IMR-90 (cell line): ENCODE measurements at regions not wholly inside any gene's neighbourhood (a gene's known extent, or its start where the extent isn't known, plus 50 kb on each side); places are given as distances from the start of the nearest gene placed in this dataset.

Experiments
- ATAC-seq: fragments of 200-7000 bp; cut with Tn5 transposase; 2 replicates; pipeline ENCODE4 v1.9.1; 2020; ENCODE audit warnings: low read depth, mild to moderate bottlenecking, moderate library complexity
- BruUV-seq: library from RNA; stranded (reverse); fragments of 400-500 nt; replicated peaks from 2 replicates; lab custom pipeline; 2021; lab: Mats Ljungman, UMichigan
- CTCF ChIA-PET: fragments of 300-600 bp; formaldehyde crosslinking; extraction: SDS; loops from one replicate; lab custom pipeline; 2021; ENCODE audit warnings: antibody characterized with exemption; lab: Yijun Ruan, JAX
- POLR2A ChIA-PET: fragments of 300-600 bp; sonication (Branson Sonifier 250); formaldehyde crosslinking; loops from one replicate; lab custom pipeline; 2022; ENCODE audit warnings: antibody characterized with exemption; ENCODE audit not compliant: unreplicated experiment; lab: Charles Lee
- DNase-seq: peaks from one replicate; pipeline ENCODE4 v3.0.0; 2013
- H2AFZ ChIP-seq: replicated peaks from 2 replicates; pipeline ENCODE3; 2013; ENCODE audit warnings: low read length, mild to moderate bottlenecking; ENCODE audit not compliant: poor library complexity
- H2AK5ac ChIP-seq: 2 replicates; pipeline ENCODE4 v1.6.1; 2013; ENCODE audit warnings: low read depth, low read length, inconsistent platforms
- H2AK9ac ChIP-seq: replicated peaks from 2 replicates; pipeline ENCODE3; 2013; ENCODE audit warnings: mild to moderate bottlenecking, low read depth, low read length, moderate library complexity; ENCODE audit not compliant: poor library complexity
- H2BK120ac ChIP-seq: 2 replicates; pipeline ENCODE4 v1.6.1; 2013; ENCODE audit warnings: low read depth, low read length, inconsistent platforms
- H2BK15ac ChIP-seq: 3 replicates; pipeline ENCODE4 v1.6.1; 2013; ENCODE audit warnings: low read depth, low read length, inconsistent platforms
- H2BK20ac ChIP-seq: 2 replicates; pipeline ENCODE4 v1.6.1; 2013; ENCODE audit warnings: low read depth, mild to moderate bottlenecking, inconsistent platforms, low read length, moderate library complexity
- H2BK5ac ChIP-seq: 2 replicates; pipeline ENCODE4 v1.6.1; 2013; ENCODE audit warnings: mild to moderate bottlenecking, low read depth, low read length, inconsistent platforms; ENCODE audit not compliant: poor library complexity, severe bottlenecking
- H3K14ac ChIP-seq: replicated peaks from 2 replicates; pipeline ENCODE4 v1.6.1; 2013; ENCODE audit warnings: low read depth, low read length, inconsistent platforms
- H3K18ac ChIP-seq: 2 replicates; pipeline ENCODE4 v1.6.1; 2013; ENCODE audit warnings: low read depth, low read length, control low read depth
- H3K23ac ChIP-seq: 2 replicates; pipeline ENCODE4 v1.6.1; 2013; ENCODE audit warnings: low read depth, low read length, inconsistent platforms
- H3K27ac ChIP-seq: 2 replicates; pipeline ENCODE4 v1.5.1; 2013; ENCODE audit warnings: mild to moderate bottlenecking, control low read depth, low read length; ENCODE audit not compliant: insufficient read depth
- H3K27me3 ChIP-seq: 2 replicates; pipeline ENCODE4 v1.6.1; 2013; ENCODE audit warnings: low read length; ENCODE audit not compliant: control insufficient read depth, insufficient read depth
- H3K36me3 ChIP-seq: 2 replicates; pipeline ENCODE4 v1.6.1; 2013; ENCODE audit warnings: low read length, mixed read lengths; ENCODE audit not compliant: control insufficient read depth, insufficient read depth
- H3K4ac ChIP-seq: 2 replicates; pipeline ENCODE4 v1.6.1; 2013; ENCODE audit warnings: low read depth, low read length, inconsistent platforms
- H3K4me1 ChIP-seq: 2 replicates; pipeline ENCODE4 v1.6.1; 2013; ENCODE audit warnings: low read length, mixed read lengths; ENCODE audit not compliant: control insufficient read depth, insufficient read depth
- H3K4me2 ChIP-seq: 2 replicates; pipeline ENCODE4 v1.6.1; 2013; ENCODE audit warnings: low read depth, mild to moderate bottlenecking, control low read depth, low read length, moderate library complexity
- H3K4me3 ChIP-seq: 2 replicates; pipeline ENCODE4 v1.5.1; 2013; ENCODE audit warnings: low read depth, mild to moderate bottlenecking, control low read depth, low read length, moderate library complexity; ENCODE audit not compliant: insufficient read depth
- H3K56ac ChIP-seq: 2 replicates; pipeline ENCODE4 v1.6.1; 2013; ENCODE audit warnings: low read length, inconsistent platforms; ENCODE audit not compliant: insufficient read depth; ENCODE audit errors: extremely low read depth
- H3K79me1 ChIP-seq, 2 experiments: 2 replicates each; pipeline ENCODE4 v1.6.1; 2013; ENCODE audit warnings: low read length in 2 of 2, inconsistent platforms in 1 of 2, low read depth in 1 of 2
- H3K9ac ChIP-seq: 2 replicates; pipeline ENCODE4 v1.6.1; 2013; ENCODE audit warnings: low read depth, low read length, control low read depth
- H3K9me1 ChIP-seq: 2 replicates; pipeline ENCODE4 v1.6.1; 2013; ENCODE audit warnings: low read length, inconsistent platforms; ENCODE audit not compliant: insufficient read depth
- H3K9me3 ChIP-seq: 2 replicates; pipeline ENCODE4 v1.6.1; 2013; ENCODE audit warnings: low read length; ENCODE audit not compliant: control insufficient read depth, insufficient read depth
- H4K20me1 ChIP-seq: 2 replicates; pipeline ENCODE4 v1.6.1; 2013; ENCODE audit warnings: low read length, inconsistent platforms; ENCODE audit not compliant: insufficient read depth
- H4K5ac ChIP-seq: 2 replicates; pipeline ENCODE4 v1.6.1; 2013; ENCODE audit warnings: mild to moderate bottlenecking, low read depth, low read length, control low read depth
- H4K8ac ChIP-seq, 2 experiments: 2 replicates each; pipeline ENCODE4 v1.6.1; 2013; ENCODE audit warnings: low read depth in 2 of 2, low read length in 2 of 2, control low read depth in 1 of 2, inconsistent platforms in 1 of 2
- H4K91ac ChIP-seq: 2 replicates; pipeline ENCODE4 v1.6.1; 2013; ENCODE audit warnings: low read depth, low read length, inconsistent platforms; ENCODE audit not compliant: insufficient read depth
- BHLHE40 ChIP-seq: fragments of 150-350 bp; IDR thresholded peaks from 2 replicates; pipeline ENCODE4 v1.6.1; 2016; ENCODE audit warnings: mild to moderate bottlenecking, low read depth, low read length
- CEBPB ChIP-seq: IDR thresholded peaks from 2 replicates; pipeline ENCODE4 v1.6.1; 2012; ENCODE audit warnings: low read depth, low read length, improper control_type of control experiment
- CHD1 ChIP-seq: IDR thresholded peaks from 2 replicates; pipeline ENCODE4 v1.6.1; 2012; ENCODE audit warnings: low read depth, low read length, improper control_type of control experiment
- FOS ChIP-seq: fragments of 150-350 bp; IDR thresholded peaks from 2 replicates; pipeline ENCODE4 v1.6.1; 2016; ENCODE audit warnings: low read depth, low read length
- MAFK ChIP-seq: IDR thresholded peaks from 2 replicates; pipeline ENCODE4 v1.6.1; 2012; ENCODE audit warnings: low read depth, low read length, improper control_type of control experiment
- MAZ ChIP-seq: IDR thresholded peaks from 2 replicates; pipeline ENCODE4 v1.6.1; 2012; ENCODE audit warnings: low read depth, mild to moderate bottlenecking, low read length, improper control_type of control experiment, moderate library complexity, borderline replicate concordance
- MXI1 ChIP-seq: IDR thresholded peaks from 2 replicates; pipeline ENCODE4 v1.6.1; 2012; ENCODE audit warnings: low read depth, mild to moderate bottlenecking, low read length, moderate library complexity, borderline replicate concordance
- NFE2L2 ChIP-seq: fragments of 150-350 bp; IDR thresholded peaks from 2 replicates; pipeline ENCODE4 v1.6.1; 2016; ENCODE audit warnings: low read depth, mild to moderate bottlenecking, low read length
- RAD21 ChIP-seq: IDR thresholded peaks from 2 replicates; pipeline ENCODE4 v1.6.1; 2012; ENCODE audit warnings: low read length, improper control_type of control experiment
- RCOR1 ChIP-seq: IDR thresholded peaks from 2 replicates; pipeline ENCODE4 v1.6.1; 2012; ENCODE audit warnings: mild to moderate bottlenecking, low read length, improper control_type of control experiment; ENCODE audit not compliant: insufficient replicate concordance
- RFX5 ChIP-seq: IDR thresholded peaks from 2 replicates; pipeline ENCODE4 v1.8.0; 2012; ENCODE audit warnings: low read depth, mild to moderate bottlenecking, low read length, moderate library complexity
- SMC3 ChIP-seq: fragments of 150-350 bp; IDR thresholded peaks from 2 replicates; pipeline ENCODE4 v1.6.1; 2016; ENCODE audit warnings: low read depth, mild to moderate bottlenecking, antibody characterized with exemption, low read length, moderate library complexity
- WGBS, 2 experiments: methylation state at CpG; one replicate each; pipeline versions ENCODE4 v1.1.5 to v1.1.7; 2013; ENCODE audit warnings: missing lambda C conversion rate in 2 of 2; ENCODE audit not compliant: insufficient read length in 1 of 2; ENCODE audit errors: extremely low coverage in 2 of 2; 5-methylcytosine and 5-hydroxymethylcytosine counted together
- dilution Hi-C: fragments of 300-500 bp; cut with HindIII; formaldehyde crosslinking; loops from one replicate; pipeline ENCODE4 v1.14.3; 2018; ENCODE audit warnings: low sequenced_read_pairs; ENCODE audit not compliant: unreplicated experiment
- in situ Hi-C: fragments of 300-500 bp; cut with MboI; formaldehyde crosslinking; loops from 3 replicates; pipeline ENCODE4 v1.14.3; 2019; ENCODE audit warnings: low sequenced_read_pairs, inconsistent platforms, mixed read lengths
- intact Hi-C: fragments of 100-400 bp; cut with micrococcal nuclease; formaldehyde crosslinking; loops from 2 replicates; pipeline ENCODE4 v1.10.0; 2022
- TF ChIP-seq, protein P1 (sequence below): conservative IDR thresholded peaks from 2 replicates; pipeline ENCODE4 v1.5.1; 2012; ENCODE audit warnings: mild to moderate bottlenecking, low read depth, low read length, improper control_type of control experiment
- TF ChIP-seq, protein P2 (sequence below): fragments of 150-350 bp; IDR thresholded peaks from 2 replicates; pipeline ENCODE4 v1.6.1; 2017; ENCODE audit warnings: mild to moderate bottlenecking, antibody characterized with exemption, low read length, low read depth
- TF ChIP-seq, protein P3 (sequence below): fragments of 150-350 bp; IDR thresholded peaks from 2 replicates; pipeline ENCODE4 v1.6.1; 2016; ENCODE audit warnings: low read depth, mild to moderate bottlenecking, low read length, moderate library complexity, borderline replicate concordance

DNA sequence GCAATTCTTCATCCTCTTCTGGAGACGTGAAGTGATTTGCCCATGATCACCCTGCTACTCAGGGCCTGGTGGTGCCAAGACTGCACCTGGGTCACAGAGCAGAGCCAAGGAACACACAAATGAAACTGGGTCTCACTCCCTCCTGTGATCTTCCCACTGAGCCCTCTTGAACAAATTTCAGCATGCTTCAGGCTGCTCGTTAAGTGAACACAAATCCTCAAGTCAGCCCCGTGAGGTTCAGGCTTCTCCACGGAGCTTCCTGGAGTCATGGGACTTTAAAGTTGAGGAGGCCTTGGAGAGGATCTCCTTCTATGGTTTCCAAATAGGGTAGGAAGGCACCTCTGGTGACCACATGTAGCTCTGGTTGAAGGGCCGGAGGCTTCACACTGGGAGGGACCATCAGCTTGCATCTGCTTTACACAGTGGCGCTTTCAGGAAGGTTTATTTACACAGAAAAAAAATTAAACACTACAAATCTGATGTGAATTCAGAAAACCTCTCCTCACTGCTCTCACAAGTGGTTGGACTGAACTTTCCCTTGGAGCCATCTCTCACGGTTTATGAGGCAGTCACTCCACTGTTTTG is 255.4 kb downstream of the LOXHD1 start:
- BruUV-seq, result no TSS peak
- POLR2A ChIA-PET, result no interaction called here
- Histone ChIP-seq H4K5ac (no peak overlapping the region), H2AFZ (no peak overlapping the region), H3K27ac (no peak overlapping the region), H3K14ac (no peak overlapping the region), H2AK9ac (no peak overlapping the region), H3K4ac (no peak overlapping the region), H3K9me3 (no peaks in the 10 kb centered on the region), H3K27me3 (no peaks in the 10 kb centered on the region; the same call in 1 of the 2 replicates), H4K91ac (no peak overlapping the region), H3K4me3 (no peak overlapping the region), H3K4me1 (no peaks in the 10 kb centered on the region), H2AK5ac (no peak overlapping the region), H3K9me1 (0 out of 2 replicates have a peak, but pooled peaks cover 3% of the 10 kb centered on the region), H2BK120ac (no peak overlapping the region), H3K9ac (no peak overlapping the region), H2BK15ac (no peak overlapping the region), H3K56ac (no peak overlapping the region), H3K18ac (no peak overlapping the region), H3K4me2 (no peak overlapping the region), H3K79me1 (no peaks in the 10 kb centered on the region), H2BK20ac (no peak overlapping the region), H3K23ac (no peak overlapping the region), H2BK5ac (no peak overlapping the region), H4K20me1 (no peaks in the 10 kb centered on the region), H4K8ac (no peak overlapping the region), H3K36me3 (no peaks in the 10 kb centered on the region)
- no peak for TF ChIP-seq CHD1
- TF ChIP-seq RCOR1, result no peak
- TF ChIP-seq MAZ, result no peak
- TF ChIP-seq BHLHE40, result no peak
- no peak for TF ChIP-seq MXI1
- no peak for TF ChIP-seq NFE2L2
- TF ChIP-seq, protein P1, sequence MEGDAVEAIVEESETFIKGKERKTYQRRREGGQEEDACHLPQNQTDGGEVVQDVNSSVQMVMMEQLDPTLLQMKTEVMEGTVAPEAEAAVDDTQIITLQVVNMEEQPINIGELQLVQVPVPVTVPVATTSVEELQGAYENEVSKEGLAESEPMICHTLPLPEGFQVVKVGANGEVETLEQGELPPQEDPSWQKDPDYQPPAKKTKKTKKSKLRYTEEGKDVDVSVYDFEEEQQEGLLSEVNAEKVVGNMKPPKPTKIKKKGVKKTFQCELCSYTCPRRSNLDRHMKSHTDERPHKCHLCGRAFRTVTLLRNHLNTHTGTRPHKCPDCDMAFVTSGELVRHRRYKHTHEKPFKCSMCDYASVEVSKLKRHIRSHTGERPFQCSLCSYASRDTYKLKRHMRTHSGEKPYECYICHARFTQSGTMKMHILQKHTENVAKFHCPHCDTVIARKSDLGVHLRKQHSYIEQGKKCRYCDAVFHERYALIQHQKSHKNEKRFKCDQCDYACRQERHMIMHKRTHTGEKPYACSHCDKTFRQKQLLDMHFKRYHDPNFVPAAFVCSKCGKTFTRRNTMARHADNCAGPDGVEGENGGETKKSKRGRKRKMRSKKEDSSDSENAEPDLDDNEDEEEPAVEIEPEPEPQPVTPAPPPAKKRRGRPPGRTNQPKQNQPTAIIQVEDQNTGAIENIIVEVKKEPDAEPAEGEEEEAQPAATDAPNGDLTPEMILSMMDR, result no peak
- no peak for TF ChIP-seq RAD21
- no peak for TF ChIP-seq MAFK
- TF ChIP-seq FOS, result no peak
- TF ChIP-seq, protein P2, sequence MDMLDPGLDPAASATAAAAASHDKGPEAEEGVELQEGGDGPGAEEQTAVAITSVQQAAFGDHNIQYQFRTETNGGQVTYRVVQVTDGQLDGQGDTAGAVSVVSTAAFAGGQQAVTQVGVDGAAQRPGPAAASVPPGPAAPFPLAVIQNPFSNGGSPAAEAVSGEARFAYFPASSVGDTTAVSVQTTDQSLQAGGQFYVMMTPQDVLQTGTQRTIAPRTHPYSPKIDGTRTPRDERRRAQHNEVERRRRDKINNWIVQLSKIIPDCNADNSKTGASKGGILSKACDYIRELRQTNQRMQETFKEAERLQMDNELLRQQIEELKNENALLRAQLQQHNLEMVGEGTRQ, result no peak
- no peak for TF ChIP-seq SMC3
- TF ChIP-seq, protein P3, sequence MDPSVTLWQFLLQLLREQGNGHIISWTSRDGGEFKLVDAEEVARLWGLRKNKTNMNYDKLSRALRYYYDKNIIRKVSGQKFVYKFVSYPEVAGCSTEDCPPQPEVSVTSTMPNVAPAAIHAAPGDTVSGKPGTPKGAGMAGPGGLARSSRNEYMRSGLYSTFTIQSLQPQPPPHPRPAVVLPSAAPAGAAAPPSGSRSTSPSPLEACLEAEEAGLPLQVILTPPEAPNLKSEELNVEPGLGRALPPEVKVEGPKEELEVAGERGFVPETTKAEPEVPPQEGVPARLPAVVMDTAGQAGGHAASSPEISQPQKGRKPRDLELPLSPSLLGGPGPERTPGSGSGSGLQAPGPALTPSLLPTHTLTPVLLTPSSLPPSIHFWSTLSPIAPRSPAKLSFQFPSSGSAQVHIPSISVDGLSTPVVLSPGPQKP, result no peak
- no peak for TF ChIP-seq RFX5
- TF ChIP-seq CEBPB, result no peak
- ATAC-seq (no peak), DNase-seq (no peak)
- dilution Hi-C loops, result no loop called here
- CTCF ChIA-PET, result no interaction called here
- 64% methylated on average over 3 of the region's 7 CpGs; no CpG with 5 or more reads in 1 of the 2 experiments for WGBS, 2 experiments
- in situ Hi-C loops, result no loop called here
- intact Hi-C loops, result no loop called here
